CD4-positive, alpha-beta T cell treated with Interleukin-15 for 1 hour (primary cell): ENCODE measurements at regions not wholly inside any gene's neighbourhood (a gene's known extent, or its start where the extent isn't known, plus 50 kb on each side); places are given as distances from the start of the nearest gene placed in this dataset.
"Not testable (repeated sequence)": the region's sequence is repeated elsewhere in the genome, so short reads cannot be mapped to it uniquely, and the experiment has no call there.

Source experiments
- DNase-seq: peaks from one replicate; pipeline ENCODE4 v3.0.0-alpha.2; 2020

- DNase-seq: no peak
Measured at GRCh38 chr3:170701696-170702678, 116.1 kb upstream of the SLC7A14 start.

- no peak for DNase-seq
Measured at GRCh38 chr3:170700054-170700404, 114.2 kb upstream of the SLC7A14 start.

DNA sequence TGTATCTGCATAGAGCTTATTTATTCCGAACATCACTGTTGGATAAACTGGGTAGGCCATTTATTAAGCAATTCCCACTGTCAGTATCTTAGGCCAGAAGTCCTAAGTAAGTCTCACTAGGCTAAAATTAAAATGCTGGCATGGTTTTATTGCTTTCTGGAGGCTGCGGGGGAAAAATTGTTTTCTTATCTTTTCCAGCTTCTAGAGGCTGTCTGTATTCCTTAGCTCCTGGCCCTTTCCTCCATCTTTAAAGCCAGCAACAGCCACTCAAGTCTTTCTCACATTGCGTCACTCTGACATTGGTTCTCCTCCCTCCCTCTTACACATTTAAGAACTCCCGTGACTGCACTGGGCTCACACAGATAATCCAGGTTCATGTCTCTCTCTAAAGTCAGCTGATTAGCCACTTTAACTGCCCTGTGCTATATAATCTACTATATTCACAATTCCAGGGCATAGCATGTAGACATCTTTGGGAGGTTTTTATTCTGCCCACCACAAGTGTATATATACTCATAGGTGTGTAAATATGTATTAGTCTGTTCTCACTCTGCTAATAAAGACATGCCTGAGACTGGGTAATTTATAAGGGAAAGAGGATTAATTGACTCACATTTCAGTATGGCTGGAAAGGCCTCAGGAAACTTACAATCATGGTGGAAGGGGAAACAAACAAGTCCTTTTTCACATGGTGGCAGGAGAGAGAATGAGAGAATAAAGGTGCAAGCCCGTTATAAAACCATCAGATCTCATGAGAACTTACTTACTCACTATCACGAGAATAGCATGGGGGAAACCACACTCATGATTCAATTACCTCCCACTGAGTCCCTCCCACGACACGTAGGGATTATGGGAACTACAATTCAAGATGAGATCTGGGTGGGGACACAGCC is 113.5 kb upstream of the SLC7A14 start:
- DNase-seq: no peak

DNA sequence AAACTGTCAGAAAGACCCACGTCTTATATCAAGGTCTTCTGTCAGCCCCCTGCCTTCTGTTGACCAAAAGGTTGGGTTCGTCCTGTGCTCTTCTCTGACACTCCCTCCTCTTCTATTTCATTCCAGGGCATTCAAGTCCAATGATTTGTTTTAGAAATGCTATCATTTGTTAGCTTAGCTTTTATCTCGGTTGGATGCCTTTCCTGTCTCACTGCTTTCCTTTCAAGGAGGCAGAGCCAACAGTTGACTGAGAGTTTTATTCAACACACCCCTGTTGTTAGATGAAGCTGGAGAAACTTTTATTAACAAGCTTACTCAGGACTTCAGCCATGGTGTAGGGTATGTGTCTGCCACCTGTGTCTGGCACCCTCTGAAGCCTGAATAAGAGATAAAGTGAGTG is 112.0 kb upstream of the SLC7A14 start:
- DNase-seq: no peak

- no peak for DNase-seq
Measured at GRCh38 chr3:170697131-170697530, 111.3 kb upstream of the SLC7A14 start.

DNA sequence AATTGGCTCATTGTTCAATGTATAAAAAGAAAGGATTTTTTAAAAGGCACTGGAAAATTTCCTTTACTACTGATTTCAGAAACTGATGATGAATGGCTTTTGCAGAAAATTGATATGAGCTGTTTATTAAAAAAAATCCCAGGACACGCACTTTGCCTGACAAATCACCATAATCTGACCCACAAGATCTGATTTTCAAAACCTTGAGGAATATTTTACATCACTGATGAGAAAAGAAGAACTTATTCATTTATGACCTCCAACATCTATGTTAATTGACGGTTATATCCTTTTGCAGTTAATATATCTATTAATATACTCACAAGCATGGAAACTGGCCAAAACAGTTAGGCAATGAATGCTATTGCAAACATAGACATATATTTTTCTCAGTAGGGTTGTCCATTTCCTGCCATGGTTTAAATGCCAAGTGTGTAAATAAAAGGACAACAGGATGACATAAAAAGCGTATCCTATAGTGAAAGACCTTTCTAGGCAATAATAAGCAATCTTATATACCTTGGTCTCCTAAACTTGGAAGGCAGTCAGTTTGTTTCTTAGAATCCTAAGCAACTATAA is 109.7 kb upstream of the SLC7A14 start:
- DNase-seq: no peak

- DNase-seq: no peak
Measured at GRCh38 chr3:170692720-170693119, 106.8 kb upstream of the SLC7A14 start.

DNA sequence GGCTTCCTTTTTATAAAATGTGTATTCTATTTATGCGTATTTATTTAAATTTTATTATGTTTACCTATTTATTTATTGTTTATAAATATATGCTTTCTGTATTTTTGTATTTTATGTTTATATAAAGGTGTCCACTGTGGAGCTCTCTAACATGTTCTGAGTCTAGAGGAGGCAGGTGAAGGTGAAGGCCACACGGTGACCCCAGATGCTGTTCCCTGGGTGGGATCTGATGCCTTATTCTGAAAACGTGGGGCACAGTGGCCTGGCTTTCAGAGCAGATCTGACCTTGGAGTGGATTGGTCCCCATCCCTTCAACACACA is 104.7 kb upstream of the SLC7A14 start:
- DNase-seq: no peak

DNA sequence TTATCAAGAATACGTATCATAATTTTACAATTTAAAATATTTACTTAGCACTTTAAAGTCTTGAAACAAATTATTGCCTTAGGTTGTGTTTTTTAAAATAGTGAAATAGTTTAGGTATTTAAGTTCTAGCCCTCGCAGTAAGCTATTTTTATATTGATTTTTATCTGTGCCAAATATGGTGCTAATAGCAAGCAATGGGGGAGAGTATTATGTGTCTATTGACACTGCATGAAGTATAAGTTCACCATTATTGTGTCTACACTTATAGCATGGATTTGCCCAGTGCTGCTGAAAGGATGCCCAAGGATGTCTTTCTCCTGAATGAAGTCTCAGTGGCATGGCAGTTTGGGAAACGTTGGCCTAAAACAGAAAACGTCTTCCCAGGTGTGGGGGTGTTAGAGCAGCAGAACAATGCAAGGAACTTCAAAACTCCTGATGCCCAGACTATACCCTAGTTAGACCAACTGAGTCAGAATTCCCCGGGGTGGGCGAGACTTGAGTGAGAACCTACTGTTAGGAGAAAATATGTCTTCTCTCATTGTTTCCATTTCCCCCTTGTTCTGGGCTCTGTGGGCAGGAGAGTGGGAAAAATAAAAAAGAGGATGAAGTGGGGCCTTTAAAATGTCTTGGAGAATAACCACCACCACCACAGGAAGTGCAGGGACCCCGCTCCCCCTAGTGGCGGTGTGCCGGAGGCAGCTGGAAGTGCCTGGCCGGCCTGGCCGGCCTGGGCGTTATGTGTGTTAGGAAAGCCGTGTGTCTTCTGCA is 104.2 kb upstream of the SLC7A14 start:
- no peak for DNase-seq

DNA sequence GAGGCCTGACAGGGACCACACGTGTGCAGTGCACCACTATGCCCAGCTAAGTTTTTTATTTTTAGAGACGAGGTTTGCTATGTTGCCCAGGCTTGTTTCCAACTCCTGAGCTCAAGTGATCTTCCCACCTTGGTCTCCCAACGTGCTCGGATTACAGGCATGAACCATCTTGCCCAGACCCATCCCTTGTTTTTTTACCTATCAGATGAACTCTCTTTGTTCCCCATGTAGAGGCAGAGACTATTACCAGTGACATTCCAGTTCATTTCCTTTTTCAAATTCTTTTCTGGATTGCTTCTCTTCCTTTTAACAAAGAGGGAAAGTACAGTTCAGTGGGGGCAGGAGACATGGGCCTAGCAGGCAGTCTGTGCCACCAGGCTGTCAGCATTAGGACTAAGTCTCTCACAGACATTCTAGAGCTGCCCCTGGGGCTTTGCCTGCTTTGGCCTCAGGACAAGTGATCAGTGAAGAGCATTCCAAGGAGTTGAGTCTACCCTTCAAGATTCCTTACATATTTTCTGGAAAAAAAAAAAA is 103.5 kb upstream of the SLC7A14 start:
- no peak for DNase-seq

- not testable (repeated sequence) for DNase-seq
Measured at GRCh38 chr3:170688222-170688621, 102.3 kb upstream of the SLC7A14 start.

DNA sequence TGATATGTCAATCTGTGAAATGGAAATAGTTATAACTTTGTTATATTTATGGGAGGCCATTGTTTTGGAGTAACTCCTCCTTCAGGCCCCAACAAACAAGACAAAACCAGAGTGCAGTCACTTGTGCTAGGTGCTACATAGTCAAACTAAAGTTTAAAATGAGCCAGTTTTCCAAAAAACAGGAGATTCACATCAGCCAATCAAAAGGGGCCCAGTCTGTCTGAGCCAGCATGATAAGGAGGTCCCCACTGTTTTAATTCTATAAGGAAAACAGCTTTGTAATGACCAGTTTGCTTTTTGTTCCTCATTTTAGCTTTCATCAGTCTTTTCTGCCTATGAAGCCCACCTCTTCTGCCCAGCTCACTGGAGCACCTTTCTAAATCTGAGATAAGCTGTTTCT is 94.7 kb upstream of the SLC7A14 start:
- no peak for DNase-seq

DNA sequence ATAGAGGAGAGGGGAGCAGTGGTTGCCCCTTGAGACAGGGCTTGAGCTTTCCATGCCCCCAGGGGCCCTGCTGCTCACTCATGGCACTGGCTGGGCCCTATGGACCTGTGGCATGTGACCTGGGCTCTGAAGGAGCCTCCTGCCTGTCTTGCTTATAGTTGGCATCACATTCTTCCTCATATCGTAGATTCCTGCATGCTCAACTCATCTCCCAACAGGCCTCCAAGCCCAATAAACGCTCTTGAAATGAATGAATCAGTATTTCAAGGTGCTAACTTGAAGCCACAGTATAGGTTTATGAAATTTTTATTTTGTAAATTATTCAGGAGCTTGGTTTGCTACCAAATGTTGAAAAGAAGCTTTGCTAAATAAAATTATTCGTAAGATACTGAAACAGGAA is 93.3 kb upstream of the SLC7A14 start:
- no peak for DNase-seq

- no peak for DNase-seq
Measured at GRCh38 chr3:170670504-170670903, 84.6 kb upstream of the SLC7A14 start.

DNA sequence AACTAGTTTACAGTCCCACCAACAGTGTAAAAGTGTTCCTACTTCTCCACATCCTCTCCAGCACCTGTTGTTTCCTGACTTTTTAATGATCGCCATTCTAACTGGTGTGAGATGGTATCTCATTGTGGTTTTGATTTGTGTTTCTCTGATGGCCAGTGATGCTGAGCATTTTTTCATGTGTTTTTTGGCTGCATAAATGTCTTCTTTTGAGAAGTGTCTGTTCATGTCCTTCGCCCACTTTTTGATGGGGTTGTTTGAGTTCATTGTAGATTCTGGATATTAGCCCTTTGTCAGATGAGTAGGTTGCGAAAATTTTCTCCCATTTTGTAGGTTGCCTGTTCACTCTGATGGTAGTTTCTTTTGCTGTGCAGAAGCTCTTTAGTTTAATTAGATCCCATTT is 77.1 kb upstream of the SLC7A14 start:
- not testable (repeated sequence) for DNase-seq

- DNase-seq: no peak
Measured at GRCh38 chr3:170660139-170660538, 74.3 kb upstream of the SLC7A14 start.

GRCh38 chr3:170657312-170657711 is 71.4 kb upstream of the SLC7A14 start:
- no peak for DNase-seq

DNA sequence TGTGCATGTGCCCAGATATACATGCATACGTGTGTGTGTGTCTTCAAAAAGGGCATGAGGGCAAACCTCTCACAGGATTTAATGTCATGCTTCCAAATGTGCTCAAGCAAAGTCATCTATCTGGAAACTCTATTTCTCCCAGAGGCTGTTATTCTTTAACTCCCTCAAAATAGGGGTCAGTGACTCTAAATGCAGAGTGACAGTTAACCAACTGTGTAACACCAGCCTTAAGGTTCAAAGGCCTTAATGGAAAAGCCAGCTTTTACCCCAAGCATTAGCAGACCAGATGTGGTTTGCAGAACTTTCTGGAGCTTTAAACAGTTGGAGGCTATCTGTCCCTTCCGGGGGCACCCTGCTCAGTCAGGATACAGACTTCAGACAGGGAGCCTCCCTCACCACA is 70.4 kb upstream of the SLC7A14 start:
- no peak for DNase-seq

DNA sequence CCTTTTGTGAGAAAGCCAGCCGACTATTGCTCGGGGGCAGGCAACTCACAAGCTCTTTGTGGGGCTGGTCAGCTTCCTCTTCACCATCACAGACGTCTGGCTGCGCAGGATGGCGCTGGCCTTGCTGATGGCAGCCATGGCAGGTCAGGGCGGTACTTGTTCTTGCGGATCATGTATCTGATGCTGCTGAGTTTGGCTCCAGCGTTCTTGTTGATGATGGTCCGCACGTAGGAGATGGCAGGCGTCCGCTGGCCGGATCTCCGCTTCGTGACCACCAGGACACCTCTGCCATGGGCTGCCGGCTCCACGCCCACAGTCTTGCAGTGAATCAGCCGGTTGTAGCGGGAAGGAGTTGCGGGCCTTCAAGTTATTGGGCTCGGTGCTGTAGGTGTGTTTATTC is 67.9 kb upstream of the SLC7A14 start:
- DNase-seq: no peak

GRCh38 chr3:170651260-170651845 is 65.5 kb upstream of the SLC7A14 start:
- DNase-seq: no peak

GRCh38 chr3:170650557-170650956 is 64.7 kb upstream of the SLC7A14 start:
- not testable (repeated sequence) for DNase-seq

DNA sequence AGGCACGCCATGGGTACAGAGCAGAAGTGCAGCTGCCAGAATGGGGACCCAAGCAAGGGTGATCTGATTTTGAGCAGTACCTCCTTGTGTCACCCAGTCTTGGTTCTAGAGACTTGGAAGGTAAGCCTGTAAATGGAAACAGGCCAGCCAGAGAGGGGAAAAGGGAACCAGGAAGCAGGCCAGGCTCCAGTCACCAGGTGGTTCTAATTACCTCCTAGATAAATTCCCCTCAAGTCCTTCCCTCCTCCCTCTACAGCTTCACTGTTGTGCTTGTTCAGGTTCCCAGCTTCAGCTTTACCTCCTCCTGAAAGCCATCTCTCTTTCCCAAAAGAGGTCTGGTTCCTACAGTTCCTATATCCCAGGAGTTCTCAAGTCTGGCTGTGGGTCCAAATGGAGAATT is 58.8 kb upstream of the SLC7A14 start:
- no peak for DNase-seq
